GM12891 (cell line): ENCODE measurements at regions not wholly inside any gene's neighbourhood (a gene's known extent, or its start where the extent isn't known, plus 50 kb on each side); places are given as distances from the start of the nearest gene placed in this dataset.

Experiments
- DNase-seq: peaks from one replicate; pipeline ENCODE4 v3.0.0; 2011; ENCODE audit warnings: low spot score; ENCODE audit not compliant: insufficient read length
- FAIRE-seq: peaks from 2 replicates; lab custom pipeline; 2011; peaks lifted over from hg19 to GRCh38; lab: Jason Lieb, UNC
- PAX5 ChIP-seq: IDR thresholded peaks from 2 replicates; pipeline ENCODE4 v1.6.1; 2011; ENCODE audit warnings: low read length, moderate library complexity, mild to moderate bottlenecking; ENCODE audit not compliant: insufficient read depth, severe bottlenecking
- POLR2A ChIP-seq: IDR thresholded peaks from 2 replicates; pipeline ENCODE4 v1.6.1; 2011; ENCODE audit warnings: low read depth, low read length, control low read depth
- POLR2AphosphoS5 ChIP-seq: IDR thresholded peaks from 2 replicates; pipeline ENCODE4 v1.6.1; 2011; ENCODE audit warnings: low read depth, low read length, control low read depth
- POU2F2 ChIP-seq: IDR thresholded peaks from 2 replicates; pipeline ENCODE4 v1.6.1; 2011; ENCODE audit warnings: low read depth, mild to moderate bottlenecking, control low read depth, low read length, moderate library complexity
- SPI1 ChIP-seq: IDR thresholded peaks from 2 replicates; pipeline ENCODE4 v1.6.1; 2011; ENCODE audit warnings: low read depth, low read length, control low read depth
- TAF1 ChIP-seq: IDR thresholded peaks from 2 replicates; pipeline ENCODE4 v1.6.1; 2011; ENCODE audit warnings: low read depth, low read length, control low read depth

- no peak for FAIRE-seq
- no peak for DNase-seq
These were observed 163.5 kb downstream of the RTP5 start for GRCh38 chr2:242032780-242033656.

GRCh38 chr2:242034138-242034537 lies 164.6 kb downstream of the RTP5 start:
- FAIRE-seq (no peak), DNase-seq (no peak)
- no peak for TF ChIP-seq POLR2A
- no peak for TF ChIP-seq POU2F2
- no peak for TF ChIP-seq SPI1
- TF ChIP-seq PAX5, result no peak
- TF ChIP-seq POLR2AphosphoS5, result no peak
- TF ChIP-seq TAF1, result no peak

More at GRCh38 chr2:242032780-242033656, 163.5 kb downstream of the RTP5 start:
- TF ChIP-seq PAX5, result no peak
- TF ChIP-seq SPI1, result no peak
- TF ChIP-seq POLR2AphosphoS5, result no peak
- no peak for TF ChIP-seq POU2F2
- no peak for TF ChIP-seq POLR2A
- no peak for TF ChIP-seq TAF1

- no peak for TF ChIP-seq TAF1
- TF ChIP-seq POLR2A, result no peak
- no peak for TF ChIP-seq SPI1
- TF ChIP-seq POLR2AphosphoS5, result no peak
- no peak for TF ChIP-seq PAX5
- TF ChIP-seq POU2F2, result no peak
- DNase-seq, result no peak
- no peak for FAIRE-seq
These were observed 165.7 kb downstream of the RTP5 start for GRCh38 chr2:242034996-242035814.

GRCh38 chr2:242035858-242036652 lies 166.5 kb downstream of the RTP5 start:
- TF ChIP-seq POLR2AphosphoS5 (no peak), POLR2A (no peak), PAX5 (no peak), SPI1 (no peak), TAF1 (no peak)
- DNase-seq, result no peak
- no peak for FAIRE-seq

- FAIRE-seq (no peak), DNase-seq (no peak)
- no peak for TF ChIP-seq POLR2A
- no peak for TF ChIP-seq TAF1
- TF ChIP-seq POU2F2, result no peak
- no peak for TF ChIP-seq PAX5
- no peak for TF ChIP-seq POLR2AphosphoS5
- no peak for TF ChIP-seq SPI1
These were observed 167.1 kb downstream of the RTP5 start for GRCh38 chr2:242036653-242036950.

- DNase-seq, result no peak
- TF ChIP-seq SPI1 (no peak), TAF1 (no peak), PAX5 (no peak), POU2F2 (no peak), POLR2A (no peak), POLR2AphosphoS5 (no peak)
- FAIRE-seq, result no peak
These were observed 168.8 kb downstream of the RTP5 start for GRCh38 chr2:242038166-242038927.

- DNase-seq, result no peak
- FAIRE-seq, result no peak
- no peak for TF ChIP-seq TAF1
- TF ChIP-seq PAX5, result no peak
- no peak for TF ChIP-seq POLR2AphosphoS5
- TF ChIP-seq POU2F2, result no peak
- no peak for TF ChIP-seq SPI1
- TF ChIP-seq POLR2A, result no peak
These were observed 169.4 kb downstream of the RTP5 start for GRCh38 chr2:242038928-242039341.

- FAIRE-seq (no peak), DNase-seq (no peak)
- TF ChIP-seq POLR2AphosphoS5, result no peak
- TF ChIP-seq POLR2A, result no peak
- no peak for TF ChIP-seq PAX5
- TF ChIP-seq POU2F2, result no peak
- no peak for TF ChIP-seq TAF1
- TF ChIP-seq SPI1, result no peak
These were observed 170.8 kb downstream of the RTP5 start for GRCh38 chr2:242040303-242040655.
